Kidney (tissue), 13 donors: ENCODE measurements at regions not wholly inside any gene's neighbourhood (a gene's known extent, or its start where the extent isn't known, plus 50 kb on each side); places are given as distances from the start of the nearest gene placed in this dataset.

Source experiments
- DNase-seq, 5 donors: peaks; one replicate each; pipeline ENCODE4 v3.0.0-alpha.2; 2013 to 2020
- FAIRE-seq: peaks from 2 replicates; lab custom pipeline; 2012; peaks lifted over from hg19 to GRCh38; lab: Jason Lieb, UNC
- H3K27ac ChIP-seq, 2 donors: one replicate each; pipeline ENCODE4 v1.7.0; 2013; ENCODE audit warnings: low read depth in 2 of 2, low read length in 2 of 2, inconsistent platforms in 1 of 2
- H3K27me3 ChIP-seq: one replicate; pipeline ENCODE4 v1.7.1; 2013; ENCODE audit warnings: low read length, inconsistent platforms; ENCODE audit not compliant: control insufficient read depth, insufficient read depth
- H3K36me3 ChIP-seq, 3 donors: one replicate each; pipeline versions ENCODE4 v1.7.0 to v1.7.1; 2013; ENCODE audit warnings: low read length in 3 of 3, control low read depth in 1 of 3, inconsistent platforms in 1 of 3; ENCODE audit not compliant: insufficient read depth in 3 of 3, control insufficient read depth in 2 of 3
- H3K4me1 ChIP-seq, 3 donors: one replicate each; pipeline versions ENCODE4 v1.7.0 to v1.7.1; 2013; ENCODE audit warnings: low read length in 3 of 3, inconsistent platforms in 1 of 3, low read depth in 1 of 3; ENCODE audit not compliant: control insufficient read depth in 2 of 3, insufficient read depth in 2 of 3
- H3K4me3 ChIP-seq, 3 donors: one replicate each; pipeline versions ENCODE4 v1.7.0 to v1.8.1; 2013; ENCODE audit warnings: low read length in 3 of 3, control low read depth in 1 of 3, inconsistent platforms in 1 of 3
- H3K9ac ChIP-seq, 3 donors: one replicate each; pipeline versions ENCODE4 v1.7.0 to v1.7.1; 2013; ENCODE audit warnings: low read length in 3 of 3, control low read depth in 1 of 3, inconsistent platforms in 1 of 3
- H3K9me3 ChIP-seq, 3 donors: one replicate each; pipeline versions ENCODE4 v1.7.0 to v1.7.1; 2013; ENCODE audit warnings: low read length in 3 of 3, control low read depth in 1 of 3, inconsistent platforms in 1 of 3; ENCODE audit not compliant: control insufficient read depth in 2 of 3, insufficient read depth in 1 of 3
- intact Hi-C: fragments of 100-400 bp; cut with DNase I; formaldehyde crosslinking; loops from one replicate; pipeline ENCODE4 v1.11.1; 2022
- TF ChIP-seq, protein P1 (sequence below): IDR thresholded peaks from 3 replicates; pipeline ENCODE4 v1.5.1; 2012; ENCODE audit warnings: mild to moderate bottlenecking, moderate library complexity, borderline replicate concordance; ENCODE audit not compliant: insufficient read depth; ENCODE audit errors: extremely low read depth
- donor health status: control.
- donor health status: control.
- donor health status: control.
- donor health status: control.
- donor health status: control.
- donor health status: DM: yes; HTN: yes; CAD: no.
- donor health status: Normal renal cell carcinoma (clear cell type).

DNA sequence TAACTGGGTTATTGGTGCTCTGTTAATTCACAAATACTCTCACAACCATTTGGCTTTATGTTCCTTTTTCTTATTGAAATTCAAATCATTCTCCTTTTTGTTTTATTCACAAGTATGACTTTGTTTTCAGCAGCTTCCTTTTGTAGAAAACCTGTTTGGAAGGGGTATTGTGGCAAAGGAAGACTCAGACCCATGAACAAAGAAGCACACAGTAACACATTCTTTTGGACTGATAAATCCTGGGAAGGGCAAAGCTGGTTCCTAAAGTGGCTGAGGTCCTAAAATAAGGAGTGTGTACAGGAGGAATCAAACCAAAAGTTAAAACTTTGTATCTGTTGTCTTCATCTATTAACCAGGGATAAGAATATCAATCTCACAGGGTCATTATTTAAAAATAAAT, 374.7 kb upstream of the FIGN start:
- Histone ChIP-seq H3K4me1 (no peaks in the 10 kb centered on the region), H3K9me3 (no peaks in the 10 kb centered on the region), H3K4me3 (no peak overlapping the region), H3K27ac (no peak overlapping the region), H3K36me3 (no peaks in the 10 kb centered on the region), H3K9ac (no peak overlapping the region), H3K27me3 (no peaks in the 10 kb centered on the region)
- FAIRE-seq (no peak), DNase-seq (no peak)
- TF ChIP-seq, protein P1, sequence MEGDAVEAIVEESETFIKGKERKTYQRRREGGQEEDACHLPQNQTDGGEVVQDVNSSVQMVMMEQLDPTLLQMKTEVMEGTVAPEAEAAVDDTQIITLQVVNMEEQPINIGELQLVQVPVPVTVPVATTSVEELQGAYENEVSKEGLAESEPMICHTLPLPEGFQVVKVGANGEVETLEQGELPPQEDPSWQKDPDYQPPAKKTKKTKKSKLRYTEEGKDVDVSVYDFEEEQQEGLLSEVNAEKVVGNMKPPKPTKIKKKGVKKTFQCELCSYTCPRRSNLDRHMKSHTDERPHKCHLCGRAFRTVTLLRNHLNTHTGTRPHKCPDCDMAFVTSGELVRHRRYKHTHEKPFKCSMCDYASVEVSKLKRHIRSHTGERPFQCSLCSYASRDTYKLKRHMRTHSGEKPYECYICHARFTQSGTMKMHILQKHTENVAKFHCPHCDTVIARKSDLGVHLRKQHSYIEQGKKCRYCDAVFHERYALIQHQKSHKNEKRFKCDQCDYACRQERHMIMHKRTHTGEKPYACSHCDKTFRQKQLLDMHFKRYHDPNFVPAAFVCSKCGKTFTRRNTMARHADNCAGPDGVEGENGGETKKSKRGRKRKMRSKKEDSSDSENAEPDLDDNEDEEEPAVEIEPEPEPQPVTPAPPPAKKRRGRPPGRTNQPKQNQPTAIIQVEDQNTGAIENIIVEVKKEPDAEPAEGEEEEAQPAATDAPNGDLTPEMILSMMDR: no peak
- intact Hi-C loops: no loop called here

DNA sequence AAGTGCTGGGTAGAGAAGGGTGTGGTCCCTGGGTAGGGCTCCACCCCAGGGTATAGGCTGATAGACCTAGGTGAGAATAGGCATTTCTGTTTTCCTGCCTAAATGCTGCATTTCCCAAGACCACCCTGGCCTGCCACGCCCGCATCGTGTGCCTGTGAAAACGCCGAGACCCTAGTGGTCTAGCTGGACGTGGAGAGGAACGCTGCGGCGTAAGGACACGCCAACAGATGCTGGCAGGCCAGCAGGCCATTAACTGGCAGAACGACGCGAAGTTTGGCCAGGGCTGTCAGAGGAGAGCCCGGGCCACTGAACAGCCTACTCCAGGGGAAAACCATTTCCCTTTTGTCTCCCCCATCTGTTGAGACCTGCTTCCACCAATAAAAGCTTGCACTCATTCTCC, 373.2 kb upstream of the FIGN start:
- no peak overlapping the region for H3K9ac ChIP-seq
- H3K27ac ChIP-seq: no peak overlapping the region
- H3K4me3 ChIP-seq: no peak overlapping the region
- TF ChIP-seq, protein P1: no peak
- FAIRE-seq: no peak
- H3K27me3 ChIP-seq: no peaks in the 10 kb centered on the region
- no peaks in the 10 kb centered on the region for H3K9me3 ChIP-seq
- no peaks in the 10 kb centered on the region for H3K4me1 ChIP-seq
- H3K36me3 ChIP-seq: no peaks in the 10 kb centered on the region
- DNase-seq: peak in 1 of 5 donors; percentile 52
- intact Hi-C loops: no loop called here

DNA sequence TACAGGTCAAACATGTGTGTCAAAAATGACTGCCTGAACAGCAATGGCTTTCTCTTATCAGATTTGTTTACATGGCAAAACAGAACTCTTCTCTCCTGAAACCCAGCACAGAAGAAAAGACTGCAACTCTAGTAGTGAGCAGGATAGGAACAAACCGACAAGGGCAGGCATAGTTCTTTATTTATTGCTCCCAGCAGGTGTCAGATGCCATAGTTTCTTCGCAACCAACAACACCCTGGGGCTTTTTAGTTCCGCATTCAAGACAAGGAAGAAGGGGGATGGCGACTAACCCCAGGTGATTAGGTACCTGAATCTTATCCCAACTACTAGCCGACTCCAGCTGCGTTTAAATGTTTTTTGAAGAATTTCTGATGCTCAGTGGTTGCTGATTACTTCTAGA, 367.5 kb upstream of the FIGN start:
- intact Hi-C loops: no loop called here
- FAIRE-seq: no peak

More for the DNA sequence above, 367.5 kb upstream of the FIGN start:
- no peak overlapping the region for H3K9ac ChIP-seq
- H3K4me1 ChIP-seq: no peaks in the 10 kb centered on the region
- no peak overlapping the region for H3K27ac ChIP-seq
- no peaks in the 10 kb centered on the region for H3K27me3 ChIP-seq
- no peak overlapping the region for H3K4me3 ChIP-seq
- no peaks in the 10 kb centered on the region for H3K36me3 ChIP-seq
- no peak for DNase-seq
- H3K9me3 ChIP-seq: no peaks in the 10 kb centered on the region
- TF ChIP-seq, protein P1: no peak
